ENCODE measurements at regions not wholly inside any gene's neighbourhood (a gene's known extent, or its start where the extent isn't known, plus 50 kb on each side); places are given as distances from the start of the nearest gene placed in this dataset.

DNA sequence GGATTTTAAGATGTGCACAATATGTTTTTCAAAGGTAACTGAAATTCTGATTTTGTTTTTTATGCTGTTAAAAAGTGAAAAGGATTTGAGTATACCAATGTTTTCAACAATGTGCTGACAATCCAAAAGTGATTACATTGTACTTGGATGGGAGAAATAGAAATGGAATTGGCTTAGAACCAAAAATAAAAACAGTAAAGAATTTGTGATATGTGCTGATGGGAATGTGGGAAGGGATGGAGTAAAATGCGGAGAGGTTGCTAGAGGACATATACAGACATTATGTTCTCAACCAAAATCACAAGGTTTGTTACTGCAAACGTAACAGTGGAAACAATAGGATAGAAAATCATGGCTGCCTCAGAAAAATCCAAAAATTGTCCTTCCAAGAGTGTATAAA, 279.3 kb upstream of the TENM4 start:
- Histone ChIP-seq H3K4me3 (ENCODE audit: control insufficient read depth in 1 of 2, extremely low read depth in 1 of 2, low read length in 1 of 2) (no peak overlapping the region), H3K4me1 (ENCODE audit: control insufficient read depth in 1 of 2, extremely low read depth in 1 of 2, insufficient read depth in 2 of 2, low read length in 2 of 2) (no peaks in the 10 kb centered on the region), H3K27me3 (replicated peaks in 1 of 2; ENCODE audit: control insufficient read depth in 2 of 2, extremely low read depth in 1 of 2, insufficient read depth in 2 of 2, low read length in 1 of 2) (no peaks in the 10 kb centered on the region), H3K36me3 (ENCODE audit: control insufficient read depth in 2 of 2, extremely low read depth in 1 of 2, insufficient read depth in 1 of 2, low read length in 1 of 2) (no peaks in the 10 kb centered on the region), H3K27ac (ENCODE audit: low read length) (no peak overlapping the region), H3K9me3 (no peaks in the 10 kb centered on the region)
- Mint-ChIP-seq H3K27ac (no peak overlapping the region), H3K4me1 (no peaks in the 10 kb centered on the region), H3K36me3 (no peaks in the 10 kb centered on the region), H3K9me3 (peaks cover 18 to 24% (median 18%) of the 10 kb centered on the region in 3 donors), H3K4me3 (no peak overlapping the region), H3K27me3 (no peaks in the 10 kb centered on the region)
- no peak for ATAC-seq (replicated peaks in 1 of 4)
- POLR2A ChIA-PET: no interaction called here
- no peak for DNase-seq
- WGBS (ENCODE audit: insufficient coverage): no CpG with 5 or more reads among the region's 2 CpGs
- CTCF ChIA-PET: no interaction called here

DNA sequence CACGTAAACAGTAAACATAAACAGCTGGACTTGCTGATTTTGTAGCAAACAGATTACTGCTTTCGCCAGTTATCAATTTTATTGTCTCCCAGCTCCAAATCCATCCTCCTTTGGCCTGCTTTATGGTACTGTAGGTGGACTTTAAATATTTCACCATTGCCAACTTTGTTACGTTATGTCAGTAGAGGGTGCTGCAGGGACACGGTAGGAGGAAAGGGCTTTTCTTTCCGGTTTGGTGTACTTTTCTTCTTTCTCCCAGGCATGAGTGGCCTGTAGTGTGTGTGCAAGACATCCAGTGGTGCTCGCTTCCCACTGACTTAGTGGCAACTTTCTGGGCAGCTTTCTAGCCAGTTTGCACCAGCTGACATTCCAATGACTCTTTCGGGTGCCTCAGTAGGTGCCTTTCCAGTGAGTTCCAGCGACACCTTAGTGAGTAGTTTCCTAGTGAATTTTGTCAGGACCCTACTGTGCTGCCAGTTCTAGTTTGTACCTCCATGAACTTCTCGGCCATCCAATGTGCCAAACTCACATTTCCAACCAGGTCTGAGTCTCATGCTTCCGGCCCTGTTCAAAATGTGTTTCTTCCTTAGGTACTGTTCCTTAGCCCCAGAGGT, 267.6 kb upstream of the TENM4 start:
- POLR2A ChIA-PET: no interaction called here

GRCh38 chr11:79705648-79706047, 264.8 kb upstream of the TENM4 start:
- H3K27ac Mint-ChIP-seq: no peak overlapping the region
- CTCF ChIA-PET: no interaction called here
- Histone ChIP-seq H3K9me3 (no peaks in the 10 kb centered on the region), H3K4me3 (ENCODE audit: control insufficient read depth in 1 of 2, extremely low read depth in 1 of 2, low read length in 1 of 2) (no peak overlapping the region), H3K27me3 (replicated peaks in 1 of 2; ENCODE audit: control insufficient read depth in 2 of 2, extremely low read depth in 1 of 2, insufficient read depth in 2 of 2, low read length in 1 of 2) (no peaks in the 10 kb centered on the region), H3K36me3 (ENCODE audit: control insufficient read depth in 2 of 2, extremely low read depth in 1 of 2, insufficient read depth in 1 of 2, low read length in 1 of 2) (no peaks in the 10 kb centered on the region), H3K27ac (ENCODE audit: low read length) (no peak overlapping the region), H3K4me1 (ENCODE audit: control insufficient read depth in 1 of 2, extremely low read depth in 1 of 2, insufficient read depth in 2 of 2, low read length in 2 of 2) (no peaks in the 10 kb centered on the region)
- POLR2A ChIA-PET: no interaction called here
- DNase-seq: no peak
- H3K4me1 Mint-ChIP-seq: no peaks in the 10 kb centered on the region
- no peaks in the 10 kb centered on the region for H3K36me3 Mint-ChIP-seq
- H3K27me3 Mint-ChIP-seq: no peaks in the 10 kb centered on the region
- H3K4me3 Mint-ChIP-seq: no peak overlapping the region
- no CpG with 5 or more reads among the region's 5 CpGs for WGBS (ENCODE audit: insufficient coverage)
- no peak for ATAC-seq (replicated peaks in 1 of 4)
- peaks cover 16 to 35% (median 35%) of the 10 kb centered on the region in 3 donors for H3K9me3 Mint-ChIP-seq

More for the DNA sequence above, 267.6 kb upstream of the TENM4 start:
- Mint-ChIP-seq H3K36me3 (no peaks in the 10 kb centered on the region), H3K27me3 (no peaks in the 10 kb centered on the region), H3K4me3 (no peak overlapping the region), H3K27ac (no peak overlapping the region), H3K9me3 (peaks cover 13 to 39% (median 27%) of the 10 kb centered on the region in 3 donors), H3K4me1 (no peaks in the 10 kb centered on the region)
- CTCF ChIA-PET: no interaction called here
- WGBS (ENCODE audit: insufficient coverage): 79% methylated on average over 5 of the region's 10 CpGs
- Histone ChIP-seq H3K4me3 (ENCODE audit: control insufficient read depth in 1 of 2, extremely low read depth in 1 of 2, low read length in 1 of 2) (no peak overlapping the region), H3K27ac (ENCODE audit: low read length) (no peak overlapping the region), H3K36me3 (ENCODE audit: control insufficient read depth in 2 of 2, extremely low read depth in 1 of 2, insufficient read depth in 1 of 2, low read length in 1 of 2) (no peaks in the 10 kb centered on the region), H3K27me3 (replicated peaks in 1 of 2; ENCODE audit: control insufficient read depth in 2 of 2, extremely low read depth in 1 of 2, insufficient read depth in 2 of 2, low read length in 1 of 2) (no peaks in the 10 kb centered on the region), H3K4me1 (ENCODE audit: control insufficient read depth in 1 of 2, extremely low read depth in 1 of 2, insufficient read depth in 2 of 2, low read length in 2 of 2) (no peaks in the 10 kb centered on the region), H3K9me3 (no peaks in the 10 kb centered on the region)
- ATAC-seq (replicated peaks in 1 of 4): no peak
- no peak for DNase-seq

DNA sequence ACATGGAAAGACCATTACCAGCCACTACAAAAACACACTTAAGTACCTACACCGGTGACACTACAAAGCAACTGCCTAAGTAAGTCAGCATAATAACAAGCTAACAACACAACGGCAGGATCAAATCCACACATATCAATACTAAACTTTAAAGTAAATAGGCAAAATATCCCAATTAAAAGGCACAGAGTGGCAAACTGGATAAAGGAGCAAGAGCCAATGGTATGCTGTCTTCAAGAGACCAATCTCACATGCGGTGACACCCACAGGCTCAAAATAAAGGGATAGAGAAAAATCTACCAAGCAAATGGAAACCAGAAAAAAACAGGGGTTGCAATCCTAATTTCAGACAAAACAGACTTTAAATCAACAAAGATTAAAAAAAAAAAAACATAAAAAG, 261.5 kb upstream of the TENM4 start:
- Mint-ChIP-seq H3K4me1 (no peaks in the 10 kb centered on the region), H3K36me3 (no peaks in the 10 kb centered on the region), H3K9me3 (peaks cover 16 to 35% (median 30%) of the 10 kb centered on the region in 3 donors), H3K4me3 (no peak overlapping the region), H3K27ac (no peak overlapping the region), H3K27me3 (no peaks in the 10 kb centered on the region)
- ATAC-seq (replicated peaks in 1 of 4): no peak
- Histone ChIP-seq H3K36me3 (ENCODE audit: control insufficient read depth in 2 of 2, extremely low read depth in 1 of 2, insufficient read depth in 1 of 2, low read length in 1 of 2) (no peaks in the 10 kb centered on the region), H3K27me3 (replicated peaks in 1 of 2; ENCODE audit: control insufficient read depth in 2 of 2, extremely low read depth in 1 of 2, insufficient read depth in 2 of 2, low read length in 1 of 2) (no peaks in the 10 kb centered on the region), H3K4me3 (ENCODE audit: control insufficient read depth in 1 of 2, extremely low read depth in 1 of 2, low read length in 1 of 2) (no peak overlapping the region), H3K27ac (ENCODE audit: low read length) (no peak overlapping the region), H3K4me1 (ENCODE audit: control insufficient read depth in 1 of 2, extremely low read depth in 1 of 2, insufficient read depth in 2 of 2, low read length in 2 of 2) (no peaks in the 10 kb centered on the region), H3K9me3 (no peaks in the 10 kb centered on the region)
- POLR2A ChIA-PET: no interaction called here
- CTCF ChIA-PET: no interaction called here
- no peak for DNase-seq
- WGBS (ENCODE audit: insufficient coverage): 100% methylated on average over 1 of the region's 3 CpGs

GRCh38 chr11:79699246-79699645, 258.4 kb upstream of the TENM4 start:
- Mint-ChIP-seq H3K27me3 (no peaks in the 10 kb centered on the region), H3K9me3 (peaks cover 12 to 19% (median 18%) of the 10 kb centered on the region in 3 donors), H3K4me1 (no peaks in the 10 kb centered on the region), H3K36me3 (no peaks in the 10 kb centered on the region), H3K27ac (no peak overlapping the region), H3K4me3 (no peak overlapping the region)
- Histone ChIP-seq H3K9me3 (no peaks in the 10 kb centered on the region), H3K4me3 (ENCODE audit: control insufficient read depth in 1 of 2, extremely low read depth in 1 of 2, low read length in 1 of 2) (no peak overlapping the region), H3K27ac (ENCODE audit: low read length) (no peak overlapping the region), H3K27me3 (replicated peaks in 1 of 2; ENCODE audit: control insufficient read depth in 2 of 2, extremely low read depth in 1 of 2, insufficient read depth in 2 of 2, low read length in 1 of 2) (no peaks in the 10 kb centered on the region), H3K36me3 (ENCODE audit: control insufficient read depth in 2 of 2, extremely low read depth in 1 of 2, insufficient read depth in 1 of 2, low read length in 1 of 2) (no peaks in the 10 kb centered on the region), H3K4me1 (ENCODE audit: control insufficient read depth in 1 of 2, extremely low read depth in 1 of 2, insufficient read depth in 2 of 2, low read length in 2 of 2) (no peaks in the 10 kb centered on the region)
- no CpG with 5 or more reads among the region's 1 CpG for WGBS (ENCODE audit: insufficient coverage)
- POLR2A ChIA-PET: no interaction called here
- DNase-seq: no peak
- CTCF ChIA-PET: no interaction called here
- ATAC-seq (replicated peaks in 1 of 4): no peak

DNA sequence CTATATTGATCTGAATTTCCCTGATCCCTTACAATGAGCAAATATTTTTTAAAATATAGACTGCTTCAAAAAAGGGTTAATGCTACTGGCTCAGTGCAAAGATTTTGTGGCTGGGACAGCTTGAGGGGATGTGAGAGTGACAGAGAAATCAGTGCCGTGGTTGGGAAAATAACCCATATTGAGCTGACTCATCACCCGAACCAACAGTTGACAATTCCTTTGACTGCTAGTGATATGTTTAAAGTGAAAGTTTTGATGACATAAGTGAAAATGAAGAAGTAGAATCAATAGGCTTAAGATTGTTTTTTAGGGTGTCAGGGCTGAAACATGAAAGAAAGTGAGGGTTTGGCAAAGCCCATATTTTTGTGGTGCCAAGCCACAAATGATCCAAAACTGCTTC, 257.1 kb upstream of the TENM4 start:
- no peaks in the 10 kb centered on the region for H3K4me1 Mint-ChIP-seq
- Histone ChIP-seq H3K27me3 (replicated peaks in 1 of 2; ENCODE audit: control insufficient read depth in 2 of 2, extremely low read depth in 1 of 2, insufficient read depth in 2 of 2, low read length in 1 of 2) (no peaks in the 10 kb centered on the region), H3K4me3 (ENCODE audit: control insufficient read depth in 1 of 2, extremely low read depth in 1 of 2, low read length in 1 of 2) (no peak overlapping the region), H3K4me1 (ENCODE audit: control insufficient read depth in 1 of 2, extremely low read depth in 1 of 2, insufficient read depth in 2 of 2, low read length in 2 of 2) (no peaks in the 10 kb centered on the region), H3K9me3 (no peaks in the 10 kb centered on the region), H3K36me3 (ENCODE audit: control insufficient read depth in 2 of 2, extremely low read depth in 1 of 2, insufficient read depth in 1 of 2, low read length in 1 of 2) (no peaks in the 10 kb centered on the region), H3K27ac (ENCODE audit: low read length) (no peak overlapping the region)
- no peak overlapping the region for H3K4me3 Mint-ChIP-seq
- POLR2A ChIA-PET: no interaction called here
- no peak overlapping the region for H3K27ac Mint-ChIP-seq
- H3K36me3 Mint-ChIP-seq: no peaks in the 10 kb centered on the region
- no CpG with 5 or more reads among the region's 2 CpGs for WGBS (ENCODE audit: insufficient coverage)
- ATAC-seq (replicated peaks in 1 of 4): no peak
- H3K9me3 Mint-ChIP-seq: peaks cover 6 to 17% (median 10%) of the 10 kb centered on the region in 3 donors
- no peak for DNase-seq
- no peaks in the 10 kb centered on the region for H3K27me3 Mint-ChIP-seq
- CTCF ChIA-PET: no interaction called here

DNA sequence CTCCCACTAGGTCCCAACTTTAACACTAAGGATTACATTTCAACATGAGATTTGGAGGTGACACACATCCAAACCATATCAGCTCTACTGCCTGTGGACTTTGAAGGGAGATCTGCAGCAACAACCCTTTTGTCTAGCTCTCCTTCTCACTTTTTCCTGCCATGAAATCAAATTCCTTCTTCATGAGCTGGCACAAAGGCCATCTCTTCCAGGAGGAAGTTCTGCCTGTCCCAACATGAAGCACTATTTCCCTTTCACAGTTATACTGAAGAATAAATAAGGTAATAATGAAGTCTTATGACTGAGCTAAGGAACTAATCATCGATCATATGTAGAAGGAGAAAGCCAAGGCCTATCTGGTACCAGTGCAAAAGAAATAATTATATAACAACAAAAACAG, 253.5 kb upstream of the TENM4 start:
- Mint-ChIP-seq H3K27ac (no peak overlapping the region), H3K4me3 (no peak overlapping the region), H3K27me3 (no peaks in the 10 kb centered on the region), H3K9me3 (peaks cover 0 to 7% (median 4%) of the 10 kb centered on the region in 3 donors), H3K36me3 (no peaks in the 10 kb centered on the region), H3K4me1 (no peaks in the 10 kb centered on the region)
- no CpG with 5 or more reads among the region's 1 CpG for whole genome bisulfite sequencing (ENCODE audit: insufficient coverage)
- H3K36me3 ChIP-seq (ENCODE audit: control insufficient read depth in 2 of 2, extremely low read depth in 1 of 2, insufficient read depth in 1 of 2, low read length in 1 of 2): no peaks in the 10 kb centered on the region
- POLR2A ChIA-PET: no interaction called here
- H3K27me3 ChIP-seq (replicated peaks in 1 of 2; ENCODE audit: control insufficient read depth in 2 of 2, extremely low read depth in 1 of 2, insufficient read depth in 2 of 2, low read length in 1 of 2): no peaks in the 10 kb centered on the region
- no peaks in the 10 kb centered on the region for H3K9me3 ChIP-seq
- H3K27ac ChIP-seq (ENCODE audit: low read length): no peak overlapping the region
- no peak overlapping the region for H3K4me3 ChIP-seq (ENCODE audit: control insufficient read depth in 1 of 2, extremely low read depth in 1 of 2, low read length in 1 of 2)
- no peak for DNase-seq
- no peaks in the 10 kb centered on the region for H3K4me1 ChIP-seq (ENCODE audit: control insufficient read depth in 1 of 2, extremely low read depth in 1 of 2, insufficient read depth in 2 of 2, low read length in 2 of 2)
- ATAC-seq (replicated peaks in 1 of 4): no peak
- CTCF ChIA-PET: no interaction called here
